Suprapubic skin (tissue), 4 donors: ENCODE measurements at regions not wholly inside any gene's neighbourhood (a gene's known extent, or its start where the extent isn't known, plus 50 kb on each side); places are given as distances from the start of the nearest gene placed in this dataset.

Experiments used
- DNase-seq, 2 donors: peaks; one replicate each; pipeline ENCODE4 v3.0.0-alpha.2; 2019; ENCODE audit warnings: low spot score in 2 of 2
- H3K27ac ChIP-seq: fragments of 200-600 bp; sonication (generic); one replicate; pipeline ENCODE4 v1.5.1; 2019
- H3K27me3 ChIP-seq: fragments of 200-600 bp; sonication (generic); one replicate; pipeline ENCODE4 v1.5.1; 2019
- H3K36me3 ChIP-seq: fragments of 200-600 bp; sonication (generic); one replicate; pipeline ENCODE4 v1.5.1; 2019
- H3K4me1 ChIP-seq: fragments of 200-600 bp; sonication (generic); one replicate; pipeline ENCODE4 v1.5.1; 2019
- H3K4me3 ChIP-seq: fragments of 200-600 bp; sonication (generic); one replicate; pipeline ENCODE4 v1.5.1; 2019; ENCODE audit warnings: mild to moderate bottlenecking
- H3K9me3 ChIP-seq: fragments of 200-600 bp; sonication (generic); one replicate; pipeline ENCODE4 v1.5.1; 2019
- CTCF ChIP-seq, 2 donors: fragments of 200-600 bp in 1 of 2; fragments of 450-650 bp in 1 of 2; sonication (generic) in 1 of 2; IDR thresholded peaks; one replicate each; pipeline ENCODE4 v1.5.1; 2016 to 2019; ENCODE audit warnings: antibody characterized with exemption in 2 of 2, mild to moderate bottlenecking in 1 of 2, moderate library complexity in 1 of 2
- EP300 ChIP-seq: sonication (generic); formaldehyde crosslinking; IDR thresholded peaks from one replicate; pipeline ENCODE4 v1.6.1; 2017; ENCODE audit warnings: antibody characterized with exemption
- POLR2A ChIP-seq, 2 donors: fragments of 450-650 bp; IDR thresholded peaks; one replicate each; pipeline ENCODE4 v1.6.1; 2017; ENCODE audit warnings: antibody characterized with exemption in 2 of 2, mild to moderate bottlenecking in 2 of 2, moderate library complexity in 2 of 2
- POLR2AphosphoS5 ChIP-seq, 3 donors: sonication (generic); formaldehyde crosslinking; IDR thresholded peaks; one replicate each; pipeline ENCODE4 v1.6.1; 2017; ENCODE audit warnings: antibody characterized with exemption in 3 of 3
- WGBS: methylation state at CpG from one replicate; pipeline ENCODE4 v1.1.5; 2018; 5-methylcytosine and 5-hydroxymethylcytosine counted together

- DNase-seq: no peak
- H3K27me3 ChIP-seq: no peaks in the 10 kb centered on the region
- WGBS: 49% methylated on average over 4 of the region's 4 CpGs
- H3K27ac ChIP-seq: no peak overlapping the region
- no peak for TF ChIP-seq POLR2AphosphoS5 (IDR thresholded peaks at IDR 0.05)
- TF ChIP-seq CTCF (IDR thresholded peaks at IDR 0.05): no peak
- TF ChIP-seq EP300: no peak
- TF ChIP-seq POLR2A (IDR thresholded peaks at IDR 0.05): no peak
- H3K36me3 ChIP-seq: no peaks in the 10 kb centered on the region
- no peaks in the 10 kb centered on the region for H3K4me1 ChIP-seq
- H3K9me3 ChIP-seq: no peaks in the 10 kb centered on the region
- no peak overlapping the region for H3K4me3 ChIP-seq
These were observed 2086.5 kb upstream of the C9orf72 start for GRCh38 chr9:29659736-29660135.

- H3K4me1 ChIP-seq: no peaks in the 10 kb centered on the region
- no peaks in the 10 kb centered on the region for H3K9me3 ChIP-seq
- no peak for DNase-seq
- WGBS: 73% methylated on average over 1 of the region's 1 CpG
- H3K36me3 ChIP-seq: no peaks in the 10 kb centered on the region
- TF ChIP-seq POLR2A (IDR thresholded peaks at IDR 0.05) (no peak), CTCF (IDR thresholded peaks at IDR 0.05) (no peak), POLR2AphosphoS5 (IDR thresholded peaks at IDR 0.05) (no peak), EP300 (no peak)
- H3K27ac ChIP-seq: no peak overlapping the region
- H3K4me3 ChIP-seq: no peak overlapping the region
- no peaks in the 10 kb centered on the region for H3K27me3 ChIP-seq
These were observed 2095.5 kb upstream of the C9orf72 start for GRCh38 chr9:29668732-29669131.

- H3K4me1 ChIP-seq: no peaks in the 10 kb centered on the region
- H3K27me3 ChIP-seq: no peaks in the 10 kb centered on the region
- no peak overlapping the region for H3K4me3 ChIP-seq
- no peaks in the 10 kb centered on the region for H3K36me3 ChIP-seq
- TF ChIP-seq EP300 (no peak), POLR2AphosphoS5 (IDR thresholded peaks at IDR 0.05) (no peak), POLR2A (IDR thresholded peaks at IDR 0.05) (no peak), CTCF (IDR thresholded peaks at IDR 0.05) (no peak)
- H3K27ac ChIP-seq: no peak overlapping the region
- DNase-seq: no peak
- WGBS: 74% methylated on average over 1 of the region's 1 CpG
- no peaks in the 10 kb centered on the region for H3K9me3 ChIP-seq
These were observed 2096.3 kb upstream of the C9orf72 start for GRCh38 chr9:29669613-29670012.

GRCh38 chr9:29685531-29685930 is 2112.2 kb upstream of the C9orf72 start:
- TF ChIP-seq EP300 (no peak), POLR2A (IDR thresholded peaks at IDR 0.05) (no peak), POLR2AphosphoS5 (IDR thresholded peaks at IDR 0.05) (no peak), CTCF (IDR thresholded peaks at IDR 0.05) (no peak)
- no peak for DNase-seq
- no peaks in the 10 kb centered on the region for H3K36me3 ChIP-seq
- no peaks in the 10 kb centered on the region for H3K4me1 ChIP-seq
- no peaks in the 10 kb centered on the region for H3K27me3 ChIP-seq
- H3K27ac ChIP-seq: no peak overlapping the region
- H3K4me3 ChIP-seq: no peak overlapping the region
- H3K9me3 ChIP-seq: no peaks in the 10 kb centered on the region

- no peak for DNase-seq
- 57% methylated on average over 2 of the region's 2 CpGs for WGBS
- Histone ChIP-seq H3K27me3 (no peaks in the 10 kb centered on the region), H3K9me3 (peaks cover 4% of the 10 kb centered on the region), H3K4me1 (no peaks in the 10 kb centered on the region), H3K36me3 (no peaks in the 10 kb centered on the region), H3K27ac (no peak overlapping the region), H3K4me3 (no peak overlapping the region)
- no peak for TF ChIP-seq CTCF (IDR thresholded peaks at IDR 0.05)
- TF ChIP-seq EP300: no peak
- no peak for TF ChIP-seq POLR2A (IDR thresholded peaks at IDR 0.05)
- TF ChIP-seq POLR2AphosphoS5 (IDR thresholded peaks at IDR 0.05): no peak
These were observed 2117.9 kb upstream of the C9orf72 start for GRCh38 chr9:29691145-29691544.
